NCI-H146 treated with DMSO at 0.1 percent for 48 hours (cell line): ENCODE measurements at regions not wholly inside any gene's neighbourhood (a gene's known extent, or its start where the extent isn't known, plus 50 kb on each side); places are given as distances from the start of the nearest gene placed in this dataset.

Source experiments
- DNase-seq: peaks from one replicate; lab custom pipeline; 2025; ENCODE audit not compliant: unreplicated experiment; lab: John Stamatoyannopoulos, UW

GRCh38 chr11:109347304-109347703 lies 74.7 kb upstream of the C11orf87 start:
- no peak for DNase-seq

DNA sequence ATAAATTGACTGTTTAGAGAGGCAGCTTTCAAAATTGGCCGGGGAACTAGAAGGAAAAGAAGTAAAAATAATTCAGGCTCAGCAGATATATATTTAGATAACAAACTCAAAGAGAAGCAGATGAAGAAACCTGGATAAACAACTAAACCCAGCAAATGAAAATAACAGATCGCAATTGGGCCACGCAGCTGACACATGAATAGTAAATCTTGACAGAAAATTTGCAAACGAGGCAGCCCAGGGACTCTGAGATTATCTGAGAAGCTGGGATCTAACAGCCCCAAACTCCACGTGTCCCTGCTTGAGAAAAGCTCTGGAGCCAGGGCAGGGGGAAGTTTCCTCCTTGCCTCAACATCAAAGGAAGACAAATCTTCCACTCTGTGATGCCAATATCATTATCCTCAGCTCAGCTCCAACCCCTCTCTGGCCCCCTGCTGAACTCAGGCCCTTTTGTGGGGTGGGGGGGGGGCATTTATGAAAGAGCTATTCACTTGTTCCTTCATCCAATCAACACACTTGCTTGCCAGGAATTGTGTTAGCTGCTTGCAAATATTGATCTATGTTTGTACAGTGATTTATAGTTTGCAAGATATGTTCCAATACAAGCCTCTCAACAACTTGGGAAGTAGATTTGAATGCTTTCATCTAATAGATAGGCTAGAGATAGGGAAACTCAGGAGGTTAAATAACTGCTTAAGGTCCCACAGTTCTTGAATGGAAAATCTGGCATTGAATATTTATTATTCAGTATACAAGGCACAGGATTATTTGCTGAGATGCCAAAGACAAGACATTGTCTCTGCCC lies 72.5 kb upstream of the C11orf87 start:
- DNase-seq = no peak

- no peak for DNase-seq
Measured at GRCh38 chr11:109350091-109350490, 71.9 kb upstream of the C11orf87 start.

DNA sequence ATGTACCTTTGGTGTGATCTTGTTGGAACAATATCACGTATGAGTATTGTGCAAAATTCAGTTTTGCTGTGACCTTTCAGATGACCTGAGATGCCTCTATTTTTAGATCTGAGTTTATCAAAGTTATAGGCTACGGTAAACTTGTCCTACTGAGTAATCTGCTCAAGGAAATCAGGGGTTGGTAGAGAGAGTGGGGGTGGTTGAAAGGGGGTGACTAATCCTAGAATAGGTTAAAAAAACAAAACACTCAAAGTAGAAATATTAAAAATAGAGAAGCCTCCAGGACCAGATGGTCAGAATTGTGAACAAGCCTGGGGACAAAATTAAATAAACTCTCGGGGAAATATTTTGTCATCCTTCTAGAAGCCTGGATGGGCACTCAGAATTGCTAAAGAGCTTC lies 59.9 kb upstream of the C11orf87 start:
- no peak for DNase-seq

GRCh38 chr11:109363682-109364081 lies 58.3 kb upstream of the C11orf87 start:
- DNase-seq = no peak

GRCh38 chr11:109364851-109365250 lies 57.1 kb upstream of the C11orf87 start:
- no peak for DNase-seq

DNA sequence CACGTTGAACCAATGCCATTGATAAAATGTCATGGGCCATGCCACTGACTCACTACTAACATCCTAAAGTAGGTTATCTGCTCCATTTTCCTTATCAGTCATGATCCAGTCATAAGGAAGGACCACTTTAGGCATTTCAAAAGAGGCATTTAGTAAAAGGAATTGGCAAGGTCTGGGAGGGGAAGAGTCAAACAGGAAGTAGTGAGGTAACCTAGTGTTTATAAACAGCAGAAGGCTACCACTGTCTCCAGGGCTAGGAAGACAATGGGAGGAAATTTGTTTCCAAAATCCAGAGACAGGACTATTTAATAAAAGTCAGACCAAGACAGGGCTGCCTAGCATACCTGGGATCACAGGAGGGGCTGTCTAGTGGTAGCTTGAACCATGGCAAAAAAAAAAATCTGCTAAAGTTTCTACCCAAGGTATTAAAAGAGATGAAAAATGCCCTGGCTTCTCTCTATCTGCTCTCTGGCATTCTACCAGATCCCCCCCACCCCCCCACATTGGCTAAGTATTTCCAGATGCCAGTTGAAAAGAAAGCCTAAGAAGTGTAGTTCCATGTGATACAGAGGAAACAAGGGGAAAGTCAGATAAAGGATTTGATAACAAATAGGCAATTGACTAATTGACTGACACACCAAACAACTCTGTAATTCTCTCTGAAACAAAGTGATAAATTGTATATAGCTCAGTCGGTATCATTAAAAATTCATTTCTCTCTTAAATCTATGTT lies 50.4 kb upstream of the C11orf87 start:
- DNase-seq = no peak
